CMK (cell line): ENCODE measurements at regions not wholly inside any gene's neighbourhood (a gene's known extent, or its start where the extent isn't known, plus 50 kb on each side); places are given as distances from the start of the nearest gene placed in this dataset.
"Not testable (repeated sequence)": the region's sequence is repeated elsewhere in the genome, so short reads cannot be mapped to it uniquely, and the experiment has no call there.

Experiments
- DNase-seq: peaks from one replicate; pipeline ENCODE4 v3.0.0-alpha.2; 2010; ENCODE audit warnings: low read depth

DNA sequence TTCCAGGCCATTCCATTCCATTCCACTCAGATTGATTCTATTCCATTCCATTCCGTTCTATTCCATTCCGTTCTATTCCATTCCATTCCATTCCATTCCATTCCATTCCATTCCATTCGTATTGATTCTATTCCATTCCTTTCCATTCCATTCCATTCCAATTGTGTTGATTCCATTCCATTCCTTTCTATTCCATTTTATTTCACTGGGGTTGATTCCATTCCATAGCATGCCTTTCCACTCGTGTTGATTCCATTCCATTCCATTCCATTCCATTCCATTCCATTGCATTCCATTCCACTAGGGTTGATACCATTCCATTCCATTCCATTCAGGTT, 1142.3 kb downstream of the RPIA start:
- no peak for DNase-seq

DNA sequence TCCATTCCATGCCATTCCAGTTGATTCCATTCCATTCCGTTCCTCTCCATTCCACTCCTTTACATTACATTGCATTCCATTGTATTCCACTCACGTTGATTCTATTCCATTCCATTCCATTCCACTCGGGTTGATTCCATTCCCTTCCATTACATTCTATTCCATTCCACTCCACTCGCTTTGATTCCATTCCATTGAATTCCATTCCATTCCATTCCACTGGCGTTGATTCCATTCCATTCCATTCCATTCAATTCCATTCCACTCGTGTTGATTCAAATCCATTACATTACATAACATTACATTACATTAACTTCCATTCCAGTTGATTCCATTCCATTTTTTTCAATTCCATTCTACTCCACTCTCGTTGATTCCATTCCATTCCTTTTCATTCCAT, 1142.8 kb downstream of the RPIA start:
- no peak for DNase-seq

DNA sequence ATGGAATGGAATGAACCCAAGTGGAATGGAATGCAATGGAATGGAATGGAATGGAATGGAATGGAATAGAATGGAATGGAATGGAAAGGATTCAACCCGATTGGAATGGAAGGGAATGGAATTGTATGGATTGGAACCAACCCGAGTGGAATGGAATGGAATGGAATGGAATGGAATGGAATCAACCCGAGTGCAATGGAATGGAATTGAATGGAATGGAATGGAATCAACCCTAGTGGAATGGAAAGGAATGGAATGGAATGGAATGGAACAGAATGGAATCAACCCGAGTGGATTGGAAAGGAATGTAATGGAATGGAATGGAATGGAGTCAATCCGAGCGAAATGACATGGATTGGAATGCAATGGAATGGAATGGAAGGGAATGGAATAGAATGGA, 1144.9 kb downstream of the RPIA start:
- not testable (repeated sequence) for DNase-seq

DNA sequence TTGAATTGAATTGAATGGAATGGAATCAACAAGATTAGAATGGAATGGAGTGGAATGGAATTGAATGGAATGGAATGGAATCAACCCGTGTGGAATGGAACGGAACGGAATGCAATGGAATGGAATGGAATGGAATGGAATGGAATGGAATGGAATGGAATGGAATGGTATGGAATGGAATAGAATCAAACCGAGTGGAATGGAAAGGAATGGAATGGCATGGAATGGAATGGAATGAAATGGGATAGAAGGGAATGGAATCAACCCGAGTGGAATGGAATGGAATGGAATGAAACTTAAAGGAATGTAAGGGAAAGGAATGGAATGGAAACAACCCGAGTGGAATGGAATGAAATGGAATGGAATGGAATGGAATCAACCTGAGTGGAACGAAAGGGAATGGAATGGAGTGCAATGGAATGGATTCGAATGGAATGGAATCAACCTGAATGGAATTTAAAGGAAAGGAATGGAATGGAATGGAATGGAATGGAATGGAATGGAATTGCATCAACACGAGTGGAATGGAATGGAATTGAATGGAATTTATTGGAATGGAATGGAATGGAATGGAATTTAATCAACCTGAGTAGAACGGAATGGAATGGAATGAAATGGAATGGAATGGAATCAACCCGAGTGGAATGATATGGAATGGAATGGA, 1146.6 kb downstream of the RPIA start:
- no peak for DNase-seq

DNA sequence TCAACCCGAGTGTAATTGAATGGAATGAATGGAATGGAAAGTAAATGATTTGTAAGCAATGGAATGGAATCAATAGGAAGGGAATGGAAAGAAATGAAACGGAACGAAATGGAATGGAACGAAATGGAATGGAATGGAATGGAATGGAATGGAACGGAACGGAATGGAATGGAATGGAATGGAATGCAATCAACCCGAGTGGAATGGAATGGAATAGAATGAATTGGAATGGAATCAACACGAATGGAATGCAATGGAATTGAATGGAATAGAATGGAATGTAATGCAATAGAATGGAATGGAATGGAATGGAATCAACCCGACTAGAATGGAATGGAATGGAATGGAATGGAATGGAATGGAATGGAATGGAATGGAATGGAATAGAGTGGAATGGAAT, 1148.7 kb downstream of the RPIA start:
- not testable (repeated sequence) for DNase-seq

DNA sequence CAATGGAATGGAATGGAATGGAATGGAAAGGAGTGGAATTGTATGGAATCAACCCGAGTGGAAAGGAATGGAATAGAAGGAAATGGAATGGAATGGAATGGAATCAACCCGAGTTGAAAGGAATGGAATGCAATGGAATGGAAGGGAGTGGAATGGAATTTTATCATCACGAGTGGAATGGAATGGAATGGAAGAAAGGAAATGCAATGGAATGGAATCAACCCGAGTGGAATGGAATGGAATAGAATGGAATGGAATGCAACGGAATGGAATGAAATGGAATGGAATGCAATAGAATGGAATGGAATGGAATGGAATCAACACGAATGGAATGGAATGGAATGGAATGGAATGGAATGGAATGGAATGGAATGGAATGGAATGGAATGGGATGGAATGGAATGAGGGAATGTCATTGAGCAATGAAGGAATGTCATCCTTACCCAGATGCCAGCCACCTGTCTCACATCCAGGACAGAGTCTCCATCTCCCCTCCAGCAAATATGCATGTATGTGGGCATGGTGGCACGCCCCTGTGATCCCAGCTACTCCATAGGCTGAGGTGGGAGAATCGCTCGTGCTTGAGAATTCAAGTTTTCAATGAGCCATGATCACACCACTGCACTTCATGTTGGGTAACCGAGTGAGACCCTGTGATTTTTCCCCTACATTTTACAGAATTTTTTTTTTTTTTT, 1149.5 kb downstream of the RPIA start:
- DNase-seq = not testable (repeated sequence)

DNA sequence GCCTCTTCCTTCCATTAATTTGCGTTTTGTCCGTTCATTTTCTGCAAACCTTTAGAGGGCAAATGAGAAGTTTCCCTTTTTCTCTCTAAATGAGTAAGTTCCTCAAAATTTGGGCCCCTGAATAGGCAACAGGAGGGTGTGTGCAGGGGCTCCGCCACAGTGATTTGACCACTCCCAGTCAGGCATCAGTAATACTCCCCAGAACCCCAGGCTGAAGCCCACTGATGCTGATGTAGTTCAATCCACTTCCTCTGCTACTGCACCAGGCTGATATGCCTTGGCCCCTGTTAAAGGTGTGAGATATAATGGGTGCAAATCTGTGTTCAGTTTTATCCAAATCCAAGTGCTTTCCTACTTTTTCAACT, 1150.0 kb downstream of the RPIA start:
- no peak for DNase-seq

DNA sequence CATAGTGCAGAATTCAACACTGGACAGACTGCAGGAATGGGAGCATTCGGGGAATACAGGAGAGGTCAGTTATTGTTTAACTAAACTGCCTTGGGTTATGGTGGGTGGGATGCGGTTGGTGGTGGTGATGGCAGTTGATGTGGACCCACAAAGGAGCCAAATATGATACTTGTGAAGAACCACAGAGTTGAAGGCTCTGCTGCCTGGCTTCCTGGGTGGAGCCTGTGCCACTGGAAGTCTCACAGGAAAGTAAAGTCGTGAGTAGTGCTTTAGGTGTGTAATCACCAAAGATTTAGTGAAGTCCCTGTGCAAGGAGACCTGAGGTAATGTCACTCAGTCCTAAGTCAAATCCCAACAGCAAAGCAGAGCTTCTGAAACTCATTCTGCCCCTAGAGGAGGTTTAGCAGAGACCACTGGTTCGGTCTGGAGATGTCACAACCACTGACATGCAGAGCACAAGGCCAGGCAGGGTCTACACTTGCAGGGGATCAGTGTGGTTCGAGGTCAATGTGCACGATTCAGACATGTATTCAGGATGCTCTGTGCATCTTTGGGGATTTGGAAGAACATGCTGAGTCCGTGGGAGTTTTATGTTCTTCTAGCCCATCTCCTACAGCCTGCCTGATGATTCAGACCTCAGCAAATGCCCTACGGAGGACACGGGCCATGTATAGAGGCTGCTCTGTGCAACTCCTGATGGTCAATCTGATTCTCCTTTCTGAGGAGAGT, 1150.9 kb downstream of the RPIA start:
- no peak for DNase-seq

DNA sequence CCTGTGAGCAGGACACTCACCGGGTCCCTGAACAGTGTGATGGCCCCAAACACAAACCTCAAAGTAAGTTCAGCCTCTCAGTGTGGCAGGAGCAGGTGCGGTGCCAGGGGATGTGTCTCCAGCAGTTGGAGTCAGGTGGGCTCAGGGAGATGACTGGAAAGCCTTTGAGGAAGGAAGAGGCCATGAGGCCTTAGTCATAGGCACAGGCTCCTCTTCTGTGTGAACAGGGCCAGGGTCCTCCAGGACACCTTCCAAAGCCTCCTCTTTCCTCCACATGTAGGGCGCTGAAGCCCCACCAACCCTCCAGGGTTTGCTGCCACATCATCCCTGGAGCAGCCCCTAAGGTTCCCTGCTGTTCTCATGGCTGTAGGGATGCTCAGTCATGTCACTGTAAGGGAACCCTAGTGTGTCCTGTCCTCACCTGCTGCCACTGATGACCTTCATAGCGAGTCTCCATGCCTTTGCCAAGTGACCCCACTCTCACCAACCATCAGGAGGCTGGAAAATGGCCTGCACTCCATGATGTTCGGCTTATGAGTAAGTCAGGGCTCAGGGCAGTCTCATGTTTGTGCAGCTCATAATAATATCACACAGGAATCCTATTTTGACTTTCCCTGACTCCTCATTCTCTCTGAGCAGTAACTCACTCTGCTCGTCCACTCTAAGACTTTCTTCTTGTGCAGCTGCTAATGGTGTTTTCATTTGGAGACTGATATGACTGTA, 1152.9 kb downstream of the RPIA start:
- DNase-seq = no peak

DNA sequence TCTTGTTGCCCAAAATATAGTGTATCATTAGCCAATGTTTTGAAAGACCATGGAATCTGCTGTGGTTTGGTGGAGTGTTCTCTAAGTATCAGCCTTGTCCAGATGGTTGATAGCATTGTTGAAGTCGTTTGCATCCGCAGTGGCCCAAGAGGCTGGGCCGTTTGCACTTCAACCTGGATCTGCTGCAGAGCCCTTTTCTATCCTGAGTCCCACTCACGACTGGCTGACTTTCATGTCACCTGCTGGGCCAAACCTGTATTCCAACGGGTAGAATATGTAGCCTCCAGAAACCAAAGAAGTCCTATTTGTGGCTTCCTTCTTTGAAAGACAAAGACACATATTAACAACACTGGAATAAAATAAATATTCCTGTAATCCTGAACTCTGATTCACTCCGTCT, 1154.1 kb downstream of the RPIA start:
- no peak for DNase-seq

DNA sequence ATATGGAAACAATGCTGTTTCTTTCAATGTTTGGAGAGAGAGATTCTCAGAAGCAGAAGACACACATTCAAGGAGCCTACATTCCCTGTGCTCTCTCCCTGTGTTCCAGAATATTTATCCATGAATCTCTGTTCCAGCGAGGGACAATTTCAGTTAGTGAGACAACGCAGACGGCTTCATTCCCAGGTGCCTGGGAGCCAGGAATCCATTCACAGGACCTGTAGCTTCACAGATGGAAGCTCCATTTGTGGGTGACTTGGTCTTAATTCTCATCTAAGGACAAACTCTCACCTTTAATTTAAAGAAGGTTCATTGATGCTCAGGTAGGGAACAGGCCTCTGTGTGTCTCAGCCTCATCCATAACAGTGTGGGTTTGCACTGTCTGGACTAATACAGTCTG, 1156.6 kb downstream of the RPIA start:
- no peak for DNase-seq

DNA sequence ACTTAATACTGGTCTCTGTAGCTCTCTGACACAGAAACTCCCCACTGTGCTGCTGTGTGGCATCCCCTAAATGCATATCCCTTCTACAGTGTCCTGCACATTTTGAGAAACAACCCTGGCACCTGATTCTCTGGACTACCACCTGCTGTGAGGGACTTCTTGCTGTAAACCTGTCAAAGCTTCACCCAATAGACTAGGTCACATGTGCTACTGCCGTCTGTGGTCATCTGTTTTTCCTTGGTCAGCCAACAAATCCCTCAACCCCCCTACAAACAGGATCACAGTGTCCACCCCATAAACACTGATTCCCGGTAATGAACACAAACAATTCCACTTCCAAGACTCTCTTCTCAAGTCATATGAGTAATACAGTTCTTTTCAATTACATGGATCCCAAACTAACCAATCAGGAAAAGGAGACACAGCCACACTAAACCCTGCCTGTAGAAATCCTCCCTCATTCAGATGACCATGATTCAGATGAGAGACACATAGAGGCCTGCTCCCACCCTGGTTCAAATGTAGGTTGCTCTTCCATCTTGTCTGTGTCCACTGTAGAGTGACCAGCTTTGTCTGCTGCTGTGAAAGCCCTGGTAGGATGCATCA, 1157.4 kb downstream of the RPIA start:
- no peak for DNase-seq

DNA sequence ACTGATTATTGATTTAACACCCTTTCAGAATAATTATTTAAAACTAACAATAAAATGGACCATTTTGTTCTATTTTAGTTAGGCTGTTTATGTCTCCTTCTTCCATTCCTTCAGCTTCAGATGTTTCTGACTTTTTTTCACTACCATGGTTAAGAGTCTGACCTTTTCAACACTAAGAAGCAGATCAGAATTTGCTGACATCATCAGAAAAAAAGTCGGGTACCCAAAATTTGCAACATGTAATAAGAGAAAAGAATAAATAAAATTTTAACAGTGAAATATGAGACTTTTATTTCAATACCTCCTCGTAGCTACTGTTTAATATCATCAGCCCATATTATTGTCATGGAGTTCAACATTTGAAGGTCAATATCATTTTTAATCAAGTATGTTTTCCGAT, 1158.3 kb downstream of the RPIA start:
- DNase-seq = no peak

DNA sequence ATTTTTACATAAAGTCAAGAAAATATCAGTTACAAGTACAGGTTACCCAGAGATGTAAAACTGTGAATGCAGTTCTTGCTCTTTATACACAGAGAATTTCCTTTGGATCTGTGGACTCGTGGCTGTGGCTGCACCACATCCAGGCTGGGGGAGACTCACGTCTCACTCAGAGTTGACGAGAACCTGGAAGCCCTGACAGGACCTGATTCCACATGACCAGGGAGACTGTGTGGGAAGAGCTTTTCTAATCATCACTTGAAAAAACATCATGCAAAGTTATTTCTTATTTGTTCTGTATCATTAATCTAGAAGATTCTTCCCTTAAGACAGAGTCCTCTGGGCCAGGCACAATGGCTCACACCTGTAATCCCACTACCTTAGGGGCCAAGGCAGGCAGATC, 1159.0 kb downstream of the RPIA start:
- DNase-seq = no peak

DNA sequence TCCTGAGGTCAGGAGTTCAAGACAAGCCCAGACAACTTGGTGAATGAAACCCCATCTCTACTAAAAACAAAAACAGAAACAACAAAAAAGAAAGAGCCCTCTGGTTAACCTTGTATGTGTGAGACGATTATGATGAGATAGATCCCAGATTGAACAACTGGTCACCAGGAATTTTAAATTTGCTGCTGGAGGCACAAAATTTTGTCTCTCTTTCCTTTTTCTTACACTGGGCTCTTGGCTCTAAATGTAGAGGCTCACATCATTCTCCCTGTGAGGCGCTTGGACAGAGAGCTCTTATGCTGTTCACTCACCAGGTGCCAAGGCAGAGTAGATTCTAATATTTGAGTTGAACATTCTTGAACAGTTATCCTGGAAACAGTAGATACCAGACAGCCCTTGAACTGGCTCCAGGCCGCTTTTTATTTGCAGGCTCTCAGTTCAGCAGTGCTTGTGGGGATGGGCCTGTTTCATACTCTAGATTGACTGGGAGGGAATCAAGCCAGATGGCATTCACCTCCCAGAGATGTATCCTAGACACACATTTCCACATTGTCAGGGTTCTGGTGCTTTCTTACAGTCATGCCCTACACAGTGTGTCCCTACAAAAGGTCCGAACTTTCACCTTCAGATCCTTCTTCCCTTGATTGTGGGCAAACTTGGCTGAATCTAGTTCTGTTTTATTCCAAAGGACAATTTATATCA, 1159.6 kb downstream of the RPIA start:
- no peak for DNase-seq

DNA sequence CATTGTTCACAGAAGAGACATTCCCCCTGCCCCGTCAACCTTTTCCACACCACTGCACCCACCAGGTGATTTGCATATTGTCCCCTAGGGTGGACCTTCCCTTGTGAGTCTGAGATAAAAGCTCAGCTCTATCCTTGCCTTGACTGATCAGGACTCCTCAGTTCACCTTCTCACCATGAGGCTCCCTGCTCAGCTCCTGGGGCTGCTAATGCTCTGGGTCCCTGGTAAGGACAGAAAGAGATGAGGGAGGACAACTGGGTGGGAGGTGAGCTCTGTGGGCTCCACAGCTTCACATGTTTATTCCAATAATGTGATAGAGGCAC, 1160.1 kb downstream of the RPIA start:
- DNase-seq = no peak

DNA sequence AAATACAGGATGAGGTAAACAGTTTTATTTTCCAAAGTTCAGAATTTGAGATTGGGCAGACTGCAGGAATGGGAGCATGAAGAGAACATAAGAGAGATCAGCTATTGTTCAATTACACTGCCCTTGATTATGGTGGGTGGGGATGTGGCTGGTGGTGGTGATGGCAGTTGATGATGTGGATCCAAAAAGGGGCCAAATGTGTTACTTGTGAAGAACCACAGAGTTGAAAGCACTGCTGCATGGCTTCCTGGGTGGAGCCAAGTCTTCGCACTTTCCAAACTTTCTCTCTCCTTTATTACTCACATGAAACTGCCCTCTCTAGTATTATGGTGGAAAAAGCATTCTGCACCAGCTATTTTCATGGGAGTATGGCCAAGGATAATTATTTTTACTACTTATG, 1162.0 kb downstream of the RPIA start:
- not testable (repeated sequence) for DNase-seq

DNA sequence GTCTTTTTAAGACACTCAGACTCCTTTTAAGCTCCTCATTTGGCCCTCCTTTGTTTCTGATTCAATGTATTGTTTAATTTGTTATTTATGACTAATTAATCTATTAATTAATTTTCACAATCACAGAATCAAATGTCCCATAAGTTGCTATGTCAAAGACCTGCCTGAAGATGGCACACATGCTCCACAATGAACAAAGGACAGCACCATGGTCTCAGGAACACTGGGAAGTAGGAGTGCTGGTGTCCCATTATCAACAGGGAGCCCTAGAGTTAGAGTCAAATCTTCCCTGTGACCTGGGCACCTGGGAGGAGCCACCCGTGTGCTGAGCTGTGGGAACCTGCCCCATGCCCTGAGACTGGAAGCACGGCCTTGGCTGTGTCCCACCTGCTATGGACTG, 1164.3 kb downstream of the RPIA start:
- not testable (repeated sequence) for DNase-seq

DNA sequence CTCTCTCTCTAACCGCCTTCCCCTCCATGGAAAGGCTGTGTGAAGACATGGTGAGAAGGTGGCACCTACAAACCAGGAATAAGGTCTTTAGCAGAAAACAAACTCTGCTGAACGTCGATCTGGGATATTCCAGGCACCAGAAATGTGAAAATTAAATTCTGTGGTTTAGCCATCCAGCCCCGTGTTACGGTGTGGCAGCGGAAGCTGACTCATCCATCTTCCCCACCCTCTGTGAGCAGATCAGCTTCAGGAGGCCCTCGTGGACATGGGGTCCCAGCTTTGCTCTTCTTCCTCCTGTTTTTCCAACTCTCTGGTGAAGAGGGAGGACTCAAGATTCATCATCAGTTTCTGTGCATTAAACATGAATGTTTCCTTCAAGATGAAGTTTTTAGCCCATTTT, 1164.8 kb downstream of the RPIA start:
- DNase-seq = not testable (repeated sequence)

DNA sequence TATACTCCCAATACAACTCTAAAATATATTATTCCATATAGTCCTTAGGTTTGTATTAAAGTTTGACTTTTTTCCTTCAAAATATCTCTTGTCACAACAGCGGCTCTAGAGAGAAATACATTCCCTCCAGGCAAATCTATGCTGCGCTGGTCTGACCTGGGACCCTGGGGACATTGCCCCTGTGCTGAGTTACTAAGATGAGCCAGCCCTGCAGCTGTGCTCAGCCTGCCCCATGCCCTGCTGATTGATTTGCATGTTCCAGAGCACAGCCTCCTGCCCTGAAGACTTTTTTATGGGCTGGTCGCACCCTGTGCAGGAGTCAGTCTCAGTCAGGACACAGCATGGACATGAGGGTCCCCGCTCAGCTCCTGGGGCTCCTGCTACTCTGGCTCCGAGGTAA, 1170.7 kb downstream of the RPIA start:
- not testable (repeated sequence) for DNase-seq

DNA sequence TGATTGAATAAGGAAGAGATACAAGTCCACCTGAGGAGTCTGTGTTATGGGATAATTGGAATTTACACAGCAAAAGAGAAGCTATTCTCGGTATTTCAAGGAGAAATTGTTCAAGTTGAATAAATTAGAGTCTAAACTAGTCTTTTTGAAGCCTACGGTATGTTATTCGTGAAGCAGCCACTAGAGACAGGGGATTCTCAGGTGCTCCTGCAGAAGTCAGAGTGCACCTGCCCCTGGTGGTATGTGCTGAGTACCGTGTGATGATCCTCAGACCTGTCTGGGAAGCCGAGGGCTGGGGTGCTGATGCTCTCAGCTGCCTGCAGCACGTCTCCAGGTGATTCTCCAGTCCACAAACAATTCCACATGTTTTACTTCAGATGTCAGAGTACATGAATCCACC, 1171.7 kb downstream of the RPIA start:
- not testable (repeated sequence) for DNase-seq
